SK-N-MC (cell line): ENCODE measurements at regions not wholly inside any gene's neighbourhood (a gene's known extent, or its start where the extent isn't known, plus 50 kb on each side); places are given as distances from the start of the nearest gene placed in this dataset.

Experiments used
- DNase-seq: peaks from one replicate; pipeline ENCODE4 v3.0.0-alpha.2; 2011; ENCODE audit warnings: low read depth, low spot score
- H3K27ac ChIP-seq: fragments of 200-600 bp; sonication (generic); 2 replicates; pipeline ENCODE4 v1.5.1; 2016; ENCODE audit warnings: mixed run types
- H3K36me3 ChIP-seq: fragments of 200-600 bp; sonication (generic); 2 replicates; pipeline ENCODE4 v1.6.1; 2017; ENCODE audit warnings: antibody characterized with exemption, low read length, mixed read lengths; ENCODE audit not compliant: insufficient read depth
- H3K4me3 ChIP-seq: fragments of 200-600 bp; sonication (generic); 2 replicates; pipeline ENCODE4 v1.5.1; 2016
- H3K9ac ChIP-seq: fragments of 200-600 bp; sonication (generic); 2 replicates; pipeline ENCODE4 v1.8.0; 2017; ENCODE audit warnings: mixed run types, mixed read lengths; ENCODE audit not compliant: insufficient read length
- H3K9me3 ChIP-seq: fragments of 200-600 bp; sonication (generic); 2 replicates; pipeline ENCODE4 v1.6.1; 2017; ENCODE audit warnings: low read depth, mild to moderate bottlenecking, antibody characterized with exemption, low read length, moderate library complexity, mixed read lengths
- EZH2 ChIP-seq: fragments of 200-600 bp; sonication (generic); IDR thresholded peaks from one replicate; pipeline ENCODE4 v1.6.1; 2017; ENCODE audit warnings: antibody characterized with exemption
- FOXP2 ChIP-seq: optimal IDR thresholded peaks from 2 replicates; pipeline ENCODE3; 2011; ENCODE audit warnings: mild to moderate bottlenecking, moderate library complexity; ENCODE audit not compliant: insufficient read depth; ENCODE audit errors: extremely low read length, control extremely low read depth
- POLR2AphosphoS5 ChIP-seq: IDR thresholded peaks from 2 replicates; pipeline ENCODE4 v1.6.1; 2012; ENCODE audit warnings: mild to moderate bottlenecking, low read depth, low read length, borderline replicate concordance

- no peak overlapping the region for H3K9ac ChIP-seq
- TF ChIP-seq FOXP2 (no peak), EZH2 (no peak), POLR2AphosphoS5 (no peak)
- no peak for DNase-seq
- no peaks in the 10 kb centered on the region for H3K9me3 ChIP-seq
- H3K27ac ChIP-seq, result no peak overlapping the region
- H3K36me3 ChIP-seq, result no peaks in the 10 kb centered on the region
- H3K4me3 ChIP-seq, result no peak overlapping the region
Observed at GRCh38 chr1:219362702-219363101, 189.0 kb downstream of the LYPLAL1 start.

GRCh38 chr1:219359126-219359525, 185.4 kb downstream of the LYPLAL1 start:
- H3K9me3 ChIP-seq, result no peaks in the 10 kb centered on the region
- H3K4me3 ChIP-seq, result no peak overlapping the region
- no peaks in the 10 kb centered on the region for H3K36me3 ChIP-seq
- H3K9ac ChIP-seq, result no peak overlapping the region
- TF ChIP-seq FOXP2 (no peak), POLR2AphosphoS5 (no peak), EZH2 (no peak)
- DNase-seq, result no peak
- peak overlapping the region; percentile 37 for H3K27ac ChIP-seq

- H3K27ac ChIP-seq, result no peak overlapping the region
- H3K4me3 ChIP-seq, result no peak overlapping the region
- no peaks in the 10 kb centered on the region for H3K36me3 ChIP-seq
- no peak overlapping the region for H3K9ac ChIP-seq
- TF ChIP-seq EZH2 (no peak), POLR2AphosphoS5 (no peak), FOXP2 (no peak)
- no peak for DNase-seq
- no peaks in the 10 kb centered on the region for H3K9me3 ChIP-seq
Observed at GRCh38 chr1:219358080-219358479, 184.4 kb downstream of the LYPLAL1 start.

GRCh38 chr1:219354962-219355361, 181.3 kb downstream of the LYPLAL1 start:
- TF ChIP-seq POLR2AphosphoS5, result no peak
- no peak for TF ChIP-seq EZH2
- TF ChIP-seq FOXP2, result no peak
- no peak for DNase-seq
- H3K4me3 ChIP-seq, result no peak overlapping the region

GRCh38 chr1:219352961-219353651, 179.4 kb downstream of the LYPLAL1 start:
- TF ChIP-seq POLR2AphosphoS5 (no peak), FOXP2 (no peak), EZH2 (no peak)
- H3K36me3 ChIP-seq, result no peaks in the 10 kb centered on the region
- DNase-seq, result no peak

More at GRCh38 chr1:219354962-219355361, 181.3 kb downstream of the LYPLAL1 start:
- H3K9ac ChIP-seq, result no peak overlapping the region
- no peak overlapping the region for H3K27ac ChIP-seq
- no peaks in the 10 kb centered on the region for H3K36me3 ChIP-seq
- H3K9me3 ChIP-seq, result no peaks in the 10 kb centered on the region

GRCh38 chr1:219350172-219350931, 176.7 kb downstream of the LYPLAL1 start:
- peaks cover 7% of the 10 kb centered on the region; the same call in 1 of the 2 replicates for H3K9me3 ChIP-seq

More at GRCh38 chr1:219352961-219353651, 179.4 kb downstream of the LYPLAL1 start:
- no peak overlapping the region for H3K9ac ChIP-seq
- peak overlapping the region; percentile 29; the same call in 1 of the 2 replicates for H3K4me3 ChIP-seq
- H3K27ac ChIP-seq, result no peak overlapping the region
- no peaks in the 10 kb centered on the region for H3K9me3 ChIP-seq

GRCh38 chr1:219347921-219348391, 174.3 kb downstream of the LYPLAL1 start:
- no peak overlapping the region for H3K27ac ChIP-seq
- no peaks in the 10 kb centered on the region for H3K36me3 ChIP-seq
- H3K9me3 ChIP-seq, result peaks cover 7% of the 10 kb centered on the region; the same call in 1 of the 2 replicates
- no peak overlapping the region for H3K4me3 ChIP-seq
- TF ChIP-seq POLR2AphosphoS5 (no peak), EZH2 (no peak), FOXP2 (no peak)
- H3K9ac ChIP-seq, result no peak overlapping the region
- no peak for DNase-seq

More at GRCh38 chr1:219350172-219350931, 176.7 kb downstream of the LYPLAL1 start:
- TF ChIP-seq POLR2AphosphoS5 (peak; percentile 56; the same call in 1 of the 2 replicates), FOXP2 (peak; percentile 73), EZH2 (no peak)
- Histone ChIP-seq H3K9ac (no peak overlapping the region), H3K4me3 (peak overlapping the region; percentile 51), H3K27ac (peak overlapping the region; percentile 30; the same call in 1 of the 2 replicates), H3K36me3 (no peaks in the 10 kb centered on the region)
- peak; percentile 95 for DNase-seq

GRCh38 chr1:219347376-219347775, 173.7 kb downstream of the LYPLAL1 start:
- TF ChIP-seq FOXP2 (no peak), EZH2 (no peak), POLR2AphosphoS5 (no peak)
- no peak overlapping the region for H3K9ac ChIP-seq
- no peak overlapping the region for H3K4me3 ChIP-seq
- no peak for DNase-seq
- no peak overlapping the region for H3K27ac ChIP-seq
- peaks cover 7% of the 10 kb centered on the region; the same call in 1 of the 2 replicates for H3K9me3 ChIP-seq
- no peaks in the 10 kb centered on the region for H3K36me3 ChIP-seq
